ENCODE measurements at regions not wholly inside any gene's neighbourhood (a gene's known extent, or its start where the extent isn't known, plus 50 kb on each side); places are given as distances from the start of the nearest gene placed in this dataset.

- H2AFZ ChIP-seq (ENCODE audit: low read length): no peak overlapping the region
- no peaks in the 10 kb centered on the region for H3K9me3 ChIP-seq (ENCODE audit: control insufficient read depth, low read depth, low read length)
- H3K23ac ChIP-seq (ENCODE audit: insufficient read length, low read depth, low read length): no peak overlapping the region
- no CpG with 5 or more reads among the region's 3 CpGs for WGBS (ENCODE audit: extremely low coverage, insufficient read length, low lambda C conversion rate)
- H3T11ph ChIP-seq (ENCODE audit: low read length): no peak overlapping the region
- no peak overlapping the region for H4K91ac ChIP-seq (ENCODE audit: insufficient read length, low read depth, low read length)
- no peak overlapping the region for H3K9ac ChIP-seq (ENCODE audit: extremely low read depth, insufficient read length, low read length)
- Mint-ChIP-seq H3K9me3 (no peaks in the 10 kb centered on the region), H3K36me3 (ENCODE audit: insufficient read depth in 1 of 3, low read depth in 3 of 3) (peaks cover 0 to 6% (median 0%) of the 10 kb centered on the region in 3 experiments; a peak in 2 of 7 replicates), H3K4me1 (peaks cover 6 to 7% of the 10 kb centered on the region in 2 experiments), H3K27me3 (ENCODE audit: low read depth) (no peaks in the 10 kb centered on the region), H3K27ac (no peak overlapping the region), H3K4me3 (no peak overlapping the region)
- no peak for DNase-seq
- no peak overlapping the region for H3K4me2 ChIP-seq (ENCODE audit: insufficient read depth, insufficient read length, low read length)
- no peaks in the 10 kb centered on the region for H4K20me1 ChIP-seq (ENCODE audit: control insufficient read depth, insufficient read depth, insufficient read length)
- no peak for TF ChIP-seq CTCF (conservative IDR thresholded peaks at IDR 0.05)
- no peak overlapping the region for H4K8ac ChIP-seq (replicated peaks; ENCODE audit: insufficient read length, low read depth, low read length)
- no peak overlapping the region for H3K56ac ChIP-seq (ENCODE audit: insufficient read length, low read depth, low read length)
- H3K27ac ChIP-seq (ENCODE audit: insufficient read length, low read depth, low read length): no peak overlapping the region
- H2BK12ac ChIP-seq (ENCODE audit: insufficient read length, low read depth, low read length): no peak overlapping the region
- H3K18ac ChIP-seq (ENCODE audit: insufficient read length, low read depth, low read length): no peak overlapping the region
- H2BK20ac ChIP-seq (ENCODE audit: low read depth, low read length, poor library complexity, severe bottlenecking): no peak overlapping the region
- no peak overlapping the region for H2BK5ac ChIP-seq (ENCODE audit: insufficient read length, low read length)
- no peaks in the 10 kb centered on the region for H3K79me1 ChIP-seq (ENCODE audit: insufficient read depth, low read depth, low read length, poor library complexity, severe bottlenecking)
- no peak overlapping the region for H2AK5ac ChIP-seq (ENCODE audit: insufficient read length, low read length)
- H3K4ac ChIP-seq (ENCODE audit: low read depth, low read length): no peak overlapping the region
- H3K4me1 ChIP-seq (ENCODE audit: insufficient read depth, low read length): no peaks in the 10 kb centered on the region; the same call in 1 of the 2 replicates
- H2BK15ac ChIP-seq (ENCODE audit: low read depth, low read length): no peak overlapping the region
- H3K27me3 ChIP-seq (ENCODE audit: insufficient read depth, low read length): no peaks in the 10 kb centered on the region
- H2BK120ac ChIP-seq (ENCODE audit: low read depth, low read length, poor library complexity, severe bottlenecking): no peak overlapping the region
- H3K79me2 ChIP-seq (ENCODE audit: insufficient read depth, low read length): no peaks in the 10 kb centered on the region
- no peak overlapping the region for H4K5ac ChIP-seq (ENCODE audit: insufficient read length, low read depth, low read length)
- no peaks in the 10 kb centered on the region for H3K23me2 ChIP-seq (ENCODE audit: insufficient read length, low read depth, low read length, poor library complexity, severe bottlenecking)
- no peak overlapping the region for H3K14ac ChIP-seq (ENCODE audit: insufficient read depth, low read length)
Observed at GRCh38 chr3:18087988-18088387, 337.2 kb downstream of the SATB1 start.
